Suprapubic skin (tissue), 4 donors: ENCODE measurements at regions not wholly inside any gene's neighbourhood (a gene's known extent, or its start where the extent isn't known, plus 50 kb on each side); places are given as distances from the start of the nearest gene placed in this dataset.

Experiments
- POLR2A ChIP-seq, 2 donors: fragments of 450-650 bp; IDR thresholded peaks; one replicate each; pipeline ENCODE4 v1.6.1; 2017; ENCODE audit warnings: antibody characterized with exemption in 2 of 2, mild to moderate bottlenecking in 2 of 2, moderate library complexity in 2 of 2
- POLR2AphosphoS5 ChIP-seq, 3 donors: sonication (generic); formaldehyde crosslinking; IDR thresholded peaks; one replicate each; pipeline ENCODE4 v1.6.1; 2017; ENCODE audit warnings: antibody characterized with exemption in 3 of 3
- TF ChIP-seq, protein P1 (sequence below), 2 donors: fragments of 200-600 bp in 1 of 2; fragments of 450-650 bp in 1 of 2; sonication (generic) in 1 of 2; IDR thresholded peaks; one replicate each; pipeline ENCODE4 v1.5.1; 2016 to 2019; ENCODE audit warnings: antibody characterized with exemption in 2 of 2, mild to moderate bottlenecking in 1 of 2, moderate library complexity in 1 of 2

- TF ChIP-seq POLR2AphosphoS5 (IDR thresholded peaks at IDR 0.05) (no peak), POLR2A (IDR thresholded peaks at IDR 0.05) (no peak)
- TF ChIP-seq, protein P1, sequence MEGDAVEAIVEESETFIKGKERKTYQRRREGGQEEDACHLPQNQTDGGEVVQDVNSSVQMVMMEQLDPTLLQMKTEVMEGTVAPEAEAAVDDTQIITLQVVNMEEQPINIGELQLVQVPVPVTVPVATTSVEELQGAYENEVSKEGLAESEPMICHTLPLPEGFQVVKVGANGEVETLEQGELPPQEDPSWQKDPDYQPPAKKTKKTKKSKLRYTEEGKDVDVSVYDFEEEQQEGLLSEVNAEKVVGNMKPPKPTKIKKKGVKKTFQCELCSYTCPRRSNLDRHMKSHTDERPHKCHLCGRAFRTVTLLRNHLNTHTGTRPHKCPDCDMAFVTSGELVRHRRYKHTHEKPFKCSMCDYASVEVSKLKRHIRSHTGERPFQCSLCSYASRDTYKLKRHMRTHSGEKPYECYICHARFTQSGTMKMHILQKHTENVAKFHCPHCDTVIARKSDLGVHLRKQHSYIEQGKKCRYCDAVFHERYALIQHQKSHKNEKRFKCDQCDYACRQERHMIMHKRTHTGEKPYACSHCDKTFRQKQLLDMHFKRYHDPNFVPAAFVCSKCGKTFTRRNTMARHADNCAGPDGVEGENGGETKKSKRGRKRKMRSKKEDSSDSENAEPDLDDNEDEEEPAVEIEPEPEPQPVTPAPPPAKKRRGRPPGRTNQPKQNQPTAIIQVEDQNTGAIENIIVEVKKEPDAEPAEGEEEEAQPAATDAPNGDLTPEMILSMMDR (IDR thresholded peaks at IDR 0.05), result no peak
Observed at GRCh38 chr6:122931916-122932315, 64.1 kb upstream of the CLVS2 start.
